22Rv1 (cell line): ENCODE measurements at regions not wholly inside any gene's neighbourhood (a gene's known extent, or its start where the extent isn't known, plus 50 kb on each side); places are given as distances from the start of the nearest gene placed in this dataset.

ENCODE experiments used
- ZFX ChIP-seq: fragments of 450-650 bp; IDR thresholded peaks from 2 replicates; pipeline ENCODE4 v1.6.1; 2017; ENCODE audit warnings: antibody characterized with exemption, borderline replicate concordance
- TF ChIP-seq, protein P1 (sequence below): fragments of 450-650 bp; IDR thresholded peaks from 2 replicates; pipeline ENCODE4 v1.5.1; 2017; ENCODE audit warnings: mild to moderate bottlenecking

DNA sequence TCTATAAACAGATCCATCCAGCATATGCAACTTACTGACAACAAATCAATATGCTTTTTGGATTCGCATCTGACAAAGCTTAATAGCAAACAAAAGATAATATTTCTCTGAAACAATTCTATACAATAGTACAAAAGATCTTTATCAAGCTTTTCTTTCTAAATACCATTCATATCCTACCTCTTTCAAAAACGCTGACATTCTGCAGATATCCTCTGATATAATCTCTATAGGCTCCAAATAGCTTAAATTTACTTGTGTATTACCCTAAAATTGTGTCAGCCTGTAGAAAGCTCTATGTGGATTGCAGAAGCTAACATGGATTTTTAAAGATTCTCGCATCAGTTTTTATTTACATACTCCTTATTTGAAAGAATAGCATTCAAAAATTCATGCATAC lies 260.6 kb downstream of the GASK1B start:
- TF ChIP-seq, protein P1, sequence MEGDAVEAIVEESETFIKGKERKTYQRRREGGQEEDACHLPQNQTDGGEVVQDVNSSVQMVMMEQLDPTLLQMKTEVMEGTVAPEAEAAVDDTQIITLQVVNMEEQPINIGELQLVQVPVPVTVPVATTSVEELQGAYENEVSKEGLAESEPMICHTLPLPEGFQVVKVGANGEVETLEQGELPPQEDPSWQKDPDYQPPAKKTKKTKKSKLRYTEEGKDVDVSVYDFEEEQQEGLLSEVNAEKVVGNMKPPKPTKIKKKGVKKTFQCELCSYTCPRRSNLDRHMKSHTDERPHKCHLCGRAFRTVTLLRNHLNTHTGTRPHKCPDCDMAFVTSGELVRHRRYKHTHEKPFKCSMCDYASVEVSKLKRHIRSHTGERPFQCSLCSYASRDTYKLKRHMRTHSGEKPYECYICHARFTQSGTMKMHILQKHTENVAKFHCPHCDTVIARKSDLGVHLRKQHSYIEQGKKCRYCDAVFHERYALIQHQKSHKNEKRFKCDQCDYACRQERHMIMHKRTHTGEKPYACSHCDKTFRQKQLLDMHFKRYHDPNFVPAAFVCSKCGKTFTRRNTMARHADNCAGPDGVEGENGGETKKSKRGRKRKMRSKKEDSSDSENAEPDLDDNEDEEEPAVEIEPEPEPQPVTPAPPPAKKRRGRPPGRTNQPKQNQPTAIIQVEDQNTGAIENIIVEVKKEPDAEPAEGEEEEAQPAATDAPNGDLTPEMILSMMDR = no peak
- TF ChIP-seq ZFX = no peak
